ENCODE measurements at regions not wholly inside any gene's neighbourhood (a gene's known extent, or its start where the extent isn't known, plus 50 kb on each side); places are given as distances from the start of the nearest gene placed in this dataset.

- no peaks in the 10 kb centered on the region for H3K4me1 ChIP-seq
- H3K4me3 ChIP-seq: no peak overlapping the region
- H3K9me3 ChIP-seq: no peaks in the 10 kb centered on the region
- 50 to 59% (median 52%) methylated on average over 5 of the region's 5 CpGs for WGBS, 3 donors
- no peaks in the 10 kb centered on the region for H3K27me3 ChIP-seq (ENCODE audit: insufficient read depth in 3 of 3, low read length in 2 of 3)
- H3K27ac ChIP-seq: no peak overlapping the region
- TF ChIP-seq CTCF (IDR thresholded peaks at IDR 0.05): no peak
- no peaks in the 10 kb centered on the region for H3K36me3 ChIP-seq (ENCODE audit: insufficient read depth in 1 of 2, low read depth in 1 of 2)
- intact Hi-C loops (cut with DNase I): no loop called here
- no peak for DNase-seq
- ATAC-seq: no peak
Observed at GRCh38 chr3:54053211-54053610, 69.1 kb upstream of the CACNA2D3 start.

GRCh38 chr3:54047568-54047967 is 74.8 kb upstream of the CACNA2D3 start:
- intact Hi-C loops (cut with DNase I): no loop called here
- H3K4me3 ChIP-seq: no peak overlapping the region
- no peaks in the 10 kb centered on the region for H3K4me1 ChIP-seq
- no peak for TF ChIP-seq CTCF (IDR thresholded peaks at IDR 0.05)
- WGBS, 3 donors: 71 to 75% (median 75%) methylated on average over 5 of the region's 5 CpGs
- no peak for DNase-seq
- no peak overlapping the region for H3K27ac ChIP-seq
- ATAC-seq: no peak
- H3K36me3 ChIP-seq (ENCODE audit: insufficient read depth in 1 of 2, low read depth in 1 of 2): no peaks in the 10 kb centered on the region
- no peaks in the 10 kb centered on the region for H3K27me3 ChIP-seq (ENCODE audit: insufficient read depth in 3 of 3, low read length in 2 of 3)
- H3K9me3 ChIP-seq: no peaks in the 10 kb centered on the region

GRCh38 chr3:54046641-54047214 is 75.6 kb upstream of the CACNA2D3 start:
- H3K27ac ChIP-seq: no peak overlapping the region
- TF ChIP-seq CTCF (IDR thresholded peaks at IDR 0.05): no peak
- no peak for ATAC-seq
- H3K36me3 ChIP-seq (ENCODE audit: insufficient read depth in 1 of 2, low read depth in 1 of 2): no peaks in the 10 kb centered on the region
- intact Hi-C loops (cut with DNase I): no loop called here
- H3K4me1 ChIP-seq: no peaks in the 10 kb centered on the region
- no peak for DNase-seq
- no peaks in the 10 kb centered on the region for H3K9me3 ChIP-seq
- no peaks in the 10 kb centered on the region for H3K27me3 ChIP-seq (ENCODE audit: insufficient read depth in 3 of 3, low read length in 2 of 3)
- no peak overlapping the region for H3K4me3 ChIP-seq

- 69 to 83% (median 76%) methylated on average over 3 of the region's 3 CpGs for WGBS, 3 donors
- intact Hi-C loops (cut with DNase I): no loop called here
- Histone ChIP-seq H3K36me3 (ENCODE audit: insufficient read depth in 1 of 2, low read depth in 1 of 2) (no peaks in the 10 kb centered on the region), H3K9me3 (no peaks in the 10 kb centered on the region), H3K4me1 (no peaks in the 10 kb centered on the region), H3K4me3 (no peak overlapping the region), H3K27me3 (ENCODE audit: insufficient read depth in 3 of 3, low read length in 2 of 3) (no peaks in the 10 kb centered on the region), H3K27ac (no peak overlapping the region)
- DNase-seq (no peak), ATAC-seq (no peak)
- no peak for TF ChIP-seq CTCF (IDR thresholded peaks at IDR 0.05)
Observed at GRCh38 chr3:54045061-54045815, 77.1 kb upstream of the CACNA2D3 start.

All from psoas muscle (tissue), 7 donors.